ENCODE measurements at regions not wholly inside any gene's neighbourhood (a gene's known extent, or its start where the extent isn't known, plus 50 kb on each side); places are given as distances from the start of the nearest gene placed in this dataset.

- DNase-seq (ENCODE audit: low spot score) = no peak
Observed at GRCh38 chr16:65429504-65430181, 307.8 kb upstream of the CDH11 start.

GRCh38 chr16:65426484-65426883, 304.6 kb upstream of the CDH11 start:
- DNase-seq (ENCODE audit: low spot score) = no peak

GRCh38 chr16:65422934-65423333, 301.1 kb upstream of the CDH11 start:
- no peak for DNase-seq (ENCODE audit: low spot score)

GRCh38 chr16:65421596-65421995, 299.7 kb upstream of the CDH11 start:
- no peak for DNase-seq (ENCODE audit: low spot score)

- no peak for DNase-seq (ENCODE audit: low spot score)
Observed at GRCh38 chr16:65418435-65418834, 296.6 kb upstream of the CDH11 start.

GRCh38 chr16:65415460-65415859, 293.6 kb upstream of the CDH11 start:
- DNase-seq (ENCODE audit: low spot score) = no peak

GRCh38 chr16:65414284-65414984, 292.6 kb upstream of the CDH11 start:
- no peak for DNase-seq (ENCODE audit: low spot score)

GRCh38 chr16:65413861-65414260, 292.0 kb upstream of the CDH11 start:
- DNase-seq (ENCODE audit: low spot score) = no peak

GRCh38 chr16:65410801-65411200, 288.9 kb upstream of the CDH11 start:
- no peak for DNase-seq (ENCODE audit: low spot score)

- DNase-seq (ENCODE audit: low spot score) = no peak
Observed at GRCh38 chr16:65409510-65409909, 287.6 kb upstream of the CDH11 start.

GRCh38 chr16:65406933-65407332, 285.1 kb upstream of the CDH11 start:
- no peak for DNase-seq (ENCODE audit: low spot score)

GRCh38 chr16:65406116-65406515, 284.3 kb upstream of the CDH11 start:
- DNase-seq (ENCODE audit: low spot score) = no peak

- no peak for DNase-seq (ENCODE audit: low spot score)
Observed at GRCh38 chr16:65394281-65394680, 272.4 kb upstream of the CDH11 start.

- DNase-seq (ENCODE audit: low spot score) = no peak
Observed at GRCh38 chr16:65392806-65393565, 271.1 kb upstream of the CDH11 start.

- DNase-seq (ENCODE audit: low spot score) = no peak
Observed at GRCh38 chr16:65388592-65388991, 266.7 kb upstream of the CDH11 start.

- no peak for DNase-seq (ENCODE audit: low spot score)
Observed at GRCh38 chr16:65386672-65387071, 264.8 kb upstream of the CDH11 start.

- DNase-seq (ENCODE audit: low spot score) = no peak
Observed at GRCh38 chr16:65384441-65384840, 262.6 kb upstream of the CDH11 start.

- no peak for DNase-seq (ENCODE audit: low spot score)
Observed at GRCh38 chr16:65377195-65377594, 255.3 kb upstream of the CDH11 start.

- no peak for DNase-seq (ENCODE audit: low spot score)
Observed at GRCh38 chr16:65376601-65377000, 254.7 kb upstream of the CDH11 start.

GRCh38 chr16:65375651-65376050, 253.8 kb upstream of the CDH11 start:
- DNase-seq (ENCODE audit: low spot score) = no peak

GRCh38 chr16:65373097-65373496, 251.2 kb upstream of the CDH11 start:
- no peak for DNase-seq (ENCODE audit: low spot score)

- DNase-seq (ENCODE audit: low spot score) = no peak
Observed at GRCh38 chr16:65372171-65372570, 250.3 kb upstream of the CDH11 start.
